K562 (cell line): ENCODE measurements at regions not wholly inside any gene's neighbourhood (a gene's known extent, or its start where the extent isn't known, plus 50 kb on each side); places are given as distances from the start of the nearest gene placed in this dataset.

Experiments
- ATAC-seq: fragments of 200-7000 bp; cut with Tn5 transposase; 3 replicates; pipeline ENCODE4 v1.9.1; 2020; ENCODE audit warnings: moderate library complexity
- BruUV-seq: library from RNA; stranded (reverse); fragments of 400-500 nt; replicated peaks from 2 replicates; lab custom pipeline; 2021; lab: Mats Ljungman, UMichigan
- CTCF ChIA-PET: fragments of 300-600 bp; formaldehyde crosslinking; extraction: SDS; loops from one replicate; lab custom pipeline; 2021; ENCODE audit warnings: low intra/inter-chr PET ratio; lab: Yijun Ruan, JAX
- POLR2A ChIA-PET: fragments of 300-600, 350-650 bp; sonication (Branson Sonifier 250); formaldehyde crosslinking; extraction: SDS; loops from one replicate; lab custom pipeline; 2021; ENCODE audit warnings: antibody characterized with exemption, inconsistent platforms; lab: Yijun Ruan, JAX
- DNase-seq, 4 experiments: peaks; one replicate each; pipeline versions ENCODE4 v3.0.0 to v3.0.0-alpha.2; 2011 to 2018; ENCODE audit warnings: low spot score in 3 of 4, mixed read lengths in 3 of 4; ENCODE audit errors: extremely low read depth in 1 of 4
- FAIRE-seq: peaks from 2 replicates; lab custom pipeline; 2011; peaks lifted over from hg19 to GRCh38; lab: Jason Lieb, UNC
- H2AFZ ChIP-seq: 2 replicates; pipeline ENCODE4 v1.6.0; 2011; ENCODE audit warnings: low read depth, low read length, control low read depth, inconsistent platforms
- H3K27ac ChIP-seq: fragments of 200-600 bp; 3 replicates; pipeline ENCODE4 v1.8.0; 2011; ENCODE audit warnings: low read depth, mild to moderate bottlenecking, control low read depth, inconsistent platforms, low read length, moderate library complexity, mixed read lengths; ENCODE audit errors: extremely low read depth
- H3K27me3 ChIP-seq, 2 experiments: fragments of 300-600 bp in 1 of 2; 2 replicates in 1 of 2; 3 replicates in 1 of 2; pipeline versions ENCODE4 v1.6.0 to v1.8.0; 2011; ENCODE audit warnings: inconsistent platforms in 2 of 2, low read length in 2 of 2, mild to moderate bottlenecking in 1 of 2, mixed read lengths in 1 of 2, moderate library complexity in 1 of 2; ENCODE audit not compliant: control insufficient read depth in 2 of 2, insufficient read depth in 2 of 2
- H3K36me3 ChIP-seq: fragments of 300-600 bp; 3 replicates; pipeline ENCODE4 v1.8.0; 2011; ENCODE audit warnings: mild to moderate bottlenecking, low read length, inconsistent platforms; ENCODE audit not compliant: control insufficient read depth, insufficient read depth
- H3K4me1 ChIP-seq, 2 experiments: fragments of 200-600 bp in 1 of 2; replicated peaks in 1 of 2; 2 replicates in 1 of 2; 3 replicates in 1 of 2; pipeline versions ENCODE4 v1.5.1 to v1.8.0; 2011; ENCODE audit warnings: inconsistent platforms in 2 of 2, low read length in 2 of 2, mild to moderate bottlenecking in 1 of 2, mixed read lengths in 1 of 2, moderate library complexity in 1 of 2; ENCODE audit not compliant: control insufficient read depth in 2 of 2, insufficient read depth in 2 of 2
- H3K4me2 ChIP-seq: 2 replicates; pipeline ENCODE4 v1.6.1; 2011; ENCODE audit warnings: low read length, control low read depth, inconsistent platforms, mixed read lengths; ENCODE audit not compliant: insufficient read depth
- H3K4me3 ChIP-seq: fragments of 200-600 bp; sonication (generic), shearing (Covaris generic); 2 replicates; pipeline ENCODE4 v1.5.1; 2016; ENCODE audit warnings: control low read depth, inconsistent platforms
- H3K79me2 ChIP-seq: fragments of 200-600 bp; 3 replicates; pipeline ENCODE4 v1.8.0; 2011; ENCODE audit warnings: low read length, inconsistent platforms; ENCODE audit not compliant: control insufficient read depth, insufficient read depth
- H3K9ac ChIP-seq, 2 experiments: 2 replicates each; pipeline versions ENCODE4 v1.6.0 to v1.6.1; 2011; ENCODE audit warnings: low read depth in 2 of 2, low read length in 2 of 2, control low read depth in 1 of 2, inconsistent platforms in 1 of 2, mild to moderate bottlenecking in 1 of 2, mixed read lengths in 1 of 2; ENCODE audit not compliant: insufficient read depth in 1 of 2
- H3K9me1 ChIP-seq: one replicate; pipeline ENCODE4 v1.6.0; 2011; ENCODE audit warnings: inconsistent platforms, mild to moderate bottlenecking, low read length, moderate library complexity; ENCODE audit not compliant: control insufficient read depth, insufficient read depth
- H3K9me3 ChIP-seq: replicated peaks from 2 replicates; pipeline ENCODE4 v1.5.1; 2011; ENCODE audit warnings: low read depth, low read length, inconsistent platforms; ENCODE audit not compliant: control insufficient read depth, insufficient read depth
- H4K20me1 ChIP-seq: replicated peaks from 2 replicates; pipeline ENCODE4 v1.6.1; 2011; ENCODE audit warnings: low read length, inconsistent platforms, mixed read lengths; ENCODE audit not compliant: control insufficient read depth, insufficient read depth
- CGGBP1 ChIP-seq: fragments of 250-450 bp; sonication (Bioruptor Pico); IDR thresholded peaks from 2 replicates; pipeline ENCODE4 v1.9.0; 2021; ENCODE audit warnings: mild to moderate bottlenecking
- E2F1 ChIP-seq: sonication (generic); formaldehyde crosslinking; IDR thresholded peaks from 2 replicates; pipeline ENCODE4 v1.8.1; 2023; ENCODE audit warnings: mild to moderate bottlenecking, missing genetic modification reagents, moderate library complexity
- NCOA1 ChIP-seq: fragments of 450-650 bp; IDR thresholded peaks from 2 replicates; pipeline ENCODE4 v1.6.1; 2016; ENCODE audit warnings: low read depth
- NR2C1 ChIP-seq, 2 experiments: fragments of 450-650 bp; IDR thresholded peaks; 2 replicates each; pipeline ENCODE4 v1.6.1; 2017; ENCODE audit warnings: mild to moderate bottlenecking in 2 of 2, antibody characterized with exemption in 1 of 2, inconsistent platforms in 1 of 2, missing compliant biosample characterization in 1 of 2, missing genetic modification characterization in 1 of 2
- PCBP1 ChIP-seq: fragments of 200-400 bp; formaldehyde crosslinking; IDR thresholded peaks from 2 replicates; pipeline ENCODE4 v1.6.1; 2018; ENCODE audit warnings: mild to moderate bottlenecking, low read depth, low read length; ENCODE audit not compliant: poor library complexity, severe bottlenecking
- PRMT5 ChIP-seq: sonication (generic); formaldehyde crosslinking; IDR thresholded peaks from 2 replicates; pipeline ENCODE4 v1.5.0; 2020; ENCODE audit warnings: missing genetic modification reagents
- SETDB1 ChIP-seq: IDR thresholded peaks from one replicate; pipeline ENCODE4 v1.6.1; 2012; ENCODE audit warnings: low read length, control low read depth, inconsistent platforms
- TFAM ChIP-seq: fragments of 250-450 bp; sonication (Bioruptor Pico); conservative IDR thresholded peaks from 2 replicates; pipeline ENCODE4 v1.5.0; 2021; ENCODE audit warnings: mild to moderate bottlenecking, moderate library complexity
- XRCC3 ChIP-seq: fragments of 450-650 bp; IDR thresholded peaks from 2 replicates; pipeline ENCODE4 v1.6.1; 2017; ENCODE audit warnings: mild to moderate bottlenecking, moderate library complexity
- ZFP36 ChIP-seq: fragments of 150-350 bp; IDR thresholded peaks from 2 replicates; pipeline ENCODE4 v1.6.1; 2018; ENCODE audit warnings: low read length, low read depth; ENCODE audit not compliant: partially characterized antibody
- ZNF282 ChIP-seq: sonication (generic); formaldehyde crosslinking; IDR thresholded peaks from 2 replicates; pipeline ENCODE4 v1.8.1; 2023; ENCODE audit warnings: missing genetic modification reagents
- ZNF354B ChIP-seq: fragments of 250-450 bp; sonication (Bioruptor Pico); IDR thresholded peaks from 2 replicates; pipeline ENCODE4 v1.4.0; 2020
- ZNF384 ChIP-seq: IDR thresholded peaks from 2 replicates; pipeline ENCODE4 v1.6.1; 2012; ENCODE audit warnings: low read depth, low read length, improper control_type of control experiment
- ZNF561 ChIP-seq: fragments of 450-650 bp; formaldehyde crosslinking; conservative IDR thresholded peaks from 2 replicates; pipeline ENCODE4 v1.4.0; 2020; ENCODE audit warnings: mild to moderate bottlenecking, moderate library complexity
- ZSCAN32 ChIP-seq: fragments of 450-650 bp; formaldehyde crosslinking; IDR thresholded peaks from 2 replicates; pipeline ENCODE4 v1.4.0; 2020; ENCODE audit warnings: mild to moderate bottlenecking, moderate library complexity
- WGBS: fragments of 100-300 bp; shearing (Covaris generic); methylation state at CpG from one replicate; pipeline ENCODE4 v1.1.6; 2016; ENCODE audit warnings: low coverage, mixed read lengths; ENCODE audit not compliant: insufficient coverage; ENCODE audit errors: missing lambda C conversion rate; 5-methylcytosine and 5-hydroxymethylcytosine counted together
- in situ Hi-C: fragments of 300-500 bp; cut with MboI; formaldehyde crosslinking; loops from 4 replicates; pipeline ENCODE4 v1.15.0; 2018; ENCODE audit warnings: inconsistent platforms, mixed read lengths
- intact Hi-C: fragments of 100-400 bp; cut with micrococcal nuclease; formaldehyde crosslinking; loops from 2 replicates; pipeline ENCODE4 v1.14.2; 2022
- TF ChIP-seq, protein P1 (sequence below): fragments of 450-650 bp; IDR thresholded peaks from 2 replicates; pipeline ENCODE4 v1.7.0; 2016; ENCODE audit warnings: borderline replicate concordance
- TF ChIP-seq, protein P2 (sequence below): fragments of 200-400 bp; formaldehyde crosslinking; IDR thresholded peaks from 2 replicates; pipeline ENCODE4 v1.6.1; 2017; ENCODE audit warnings: mild to moderate bottlenecking, low read depth, low read length, moderate library complexity

DNA sequence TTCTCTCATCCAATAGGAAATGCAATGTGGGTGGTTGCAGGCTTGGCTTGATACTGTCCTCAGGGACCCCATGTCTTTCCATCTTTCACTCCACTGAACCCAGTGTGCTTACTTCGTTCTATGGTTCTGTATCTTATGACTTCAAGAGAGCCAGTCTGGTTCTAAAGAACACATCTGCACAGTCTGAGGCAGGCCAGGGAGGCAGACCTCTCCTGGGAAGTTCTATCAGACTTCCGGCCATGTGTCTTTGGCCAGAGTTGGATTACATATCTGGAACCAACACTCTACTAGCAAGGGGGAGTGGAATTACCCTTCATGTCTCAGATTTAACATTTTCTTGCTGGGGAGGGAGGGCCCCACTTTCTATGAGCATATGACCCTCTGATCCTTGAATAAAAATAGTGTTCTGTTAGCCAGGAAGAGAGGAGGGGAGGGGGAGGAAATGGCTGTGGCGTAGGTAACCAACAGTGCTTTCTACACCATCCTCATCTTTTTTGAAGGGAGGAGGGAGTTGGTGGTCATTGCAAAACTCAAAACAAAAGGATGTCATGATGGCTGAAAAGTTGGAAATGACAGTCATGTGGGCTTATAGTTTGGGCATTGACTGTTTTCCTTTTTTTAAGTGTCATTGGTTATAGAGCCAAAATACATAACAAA is 370.2 kb downstream of the GATA3 start (continued):
- no peak for TF ChIP-seq PRMT5 (CRISPR knock-in tag)

DNA sequence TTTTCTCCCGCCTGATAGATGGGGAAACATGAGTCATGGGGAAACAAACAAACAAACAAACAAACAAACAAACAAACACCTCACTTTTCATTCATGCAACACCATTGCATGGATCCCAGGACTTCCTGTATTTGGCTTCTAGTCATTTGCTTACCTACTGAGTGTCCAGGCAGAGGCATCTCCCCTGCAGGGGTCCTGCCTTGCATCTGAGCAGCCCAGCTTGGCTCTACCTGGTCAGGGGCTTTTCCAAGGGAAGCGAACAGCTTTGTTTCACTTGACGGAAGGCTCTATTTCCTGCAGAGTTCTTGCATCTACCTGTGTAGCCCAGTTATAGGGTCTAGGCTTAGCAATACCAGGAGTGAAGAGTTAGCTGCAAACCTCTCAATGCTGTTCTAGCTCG is 374.2 kb downstream of the GATA3 start:
- Histone ChIP-seq H3K4me1 (no peaks in the 10 kb centered on the region), H3K27ac (no peak overlapping the region), H3K9me3 (no peaks in the 10 kb centered on the region), H3K4me2 (no peak overlapping the region), H3K9me1 (no peaks in the 10 kb centered on the region), H3K27me3 (no peaks in the 10 kb centered on the region), H3K9ac (no peak overlapping the region), H2AFZ (no peak overlapping the region), H4K20me1 (no peaks in the 10 kb centered on the region), H3K36me3 (no peaks in the 10 kb centered on the region), H3K4me3 (no peak overlapping the region), H3K79me2 (no peaks in the 10 kb centered on the region)
- FAIRE-seq (no peak), DNase-seq (no peak), ATAC-seq (no peak)
- no TSS peak for BruUV-seq
- CTCF ChIA-PET = no interaction called here
- in situ Hi-C loops (no loop called here), intact Hi-C loops (no loop called here)
- POLR2A ChIA-PET = no interaction called here
- 7% methylated on average over 4 of the region's 4 CpGs for WGBS
- TF ChIP-seq, protein P1, sequence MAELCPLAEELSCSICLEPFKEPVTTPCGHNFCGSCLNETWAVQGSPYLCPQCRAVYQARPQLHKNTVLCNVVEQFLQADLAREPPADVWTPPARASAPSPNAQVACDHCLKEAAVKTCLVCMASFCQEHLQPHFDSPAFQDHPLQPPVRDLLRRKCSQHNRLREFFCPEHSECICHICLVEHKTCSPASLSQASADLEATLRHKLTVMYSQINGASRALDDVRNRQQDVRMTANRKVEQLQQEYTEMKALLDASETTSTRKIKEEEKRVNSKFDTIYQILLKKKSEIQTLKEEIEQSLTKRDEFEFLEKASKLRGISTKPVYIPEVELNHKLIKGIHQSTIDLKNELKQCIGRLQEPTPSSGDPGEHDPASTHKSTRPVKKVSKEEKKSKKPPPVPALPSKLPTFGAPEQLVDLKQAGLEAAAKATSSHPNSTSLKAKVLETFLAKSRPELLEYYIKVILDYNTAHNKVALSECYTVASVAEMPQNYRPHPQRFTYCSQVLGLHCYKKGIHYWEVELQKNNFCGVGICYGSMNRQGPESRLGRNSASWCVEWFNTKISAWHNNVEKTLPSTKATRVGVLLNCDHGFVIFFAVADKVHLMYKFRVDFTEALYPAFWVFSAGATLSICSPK = no peak
- TF ChIP-seq CGGBP1 (CRISPR knock-in tag) = no peak
- TF ChIP-seq SETDB1 = no peak
- TF ChIP-seq PCBP1 = no peak
- TF ChIP-seq ZNF561 (CRISPR knock-in tag) = no peak
- no peak for TF ChIP-seq ZFP36
- TF ChIP-seq, protein P2, sequence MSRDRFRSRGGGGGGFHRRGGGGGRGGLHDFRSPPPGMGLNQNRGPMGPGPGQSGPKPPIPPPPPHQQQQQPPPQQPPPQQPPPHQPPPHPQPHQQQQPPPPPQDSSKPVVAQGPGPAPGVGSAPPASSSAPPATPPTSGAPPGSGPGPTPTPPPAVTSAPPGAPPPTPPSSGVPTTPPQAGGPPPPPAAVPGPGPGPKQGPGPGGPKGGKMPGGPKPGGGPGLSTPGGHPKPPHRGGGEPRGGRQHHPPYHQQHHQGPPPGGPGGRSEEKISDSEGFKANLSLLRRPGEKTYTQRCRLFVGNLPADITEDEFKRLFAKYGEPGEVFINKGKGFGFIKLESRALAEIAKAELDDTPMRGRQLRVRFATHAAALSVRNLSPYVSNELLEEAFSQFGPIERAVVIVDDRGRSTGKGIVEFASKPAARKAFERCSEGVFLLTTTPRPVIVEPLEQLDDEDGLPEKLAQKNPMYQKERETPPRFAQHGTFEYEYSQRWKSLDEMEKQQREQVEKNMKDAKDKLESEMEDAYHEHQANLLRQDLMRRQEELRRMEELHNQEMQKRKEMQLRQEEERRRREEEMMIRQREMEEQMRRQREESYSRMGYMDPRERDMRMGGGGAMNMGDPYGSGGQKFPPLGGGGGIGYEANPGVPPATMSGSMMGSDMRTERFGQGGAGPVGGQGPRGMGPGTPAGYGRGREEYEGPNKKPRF = no peak
- TF ChIP-seq ZNF282 (CRISPR knock-in tag) = no peak
- no peak for TF ChIP-seq TFAM
- TF ChIP-seq NR2C1 (IDR thresholded peaks at IDR 0.05) = no peak
- TF ChIP-seq NR2C1 (tag; IDR thresholded peaks at IDR 0.05) = no peak
- TF ChIP-seq NCOA1 = no peak
- no peak for TF ChIP-seq ZNF384
- no peak for TF ChIP-seq E2F1 (CRISPR knock-in tag)
- no peak for TF ChIP-seq ZNF354B (CRISPR knock-in tag)
- TF ChIP-seq ZSCAN32 = no peak
- TF ChIP-seq XRCC3 = no peak
